ENCODE measurements at regions not wholly inside any gene's neighbourhood (a gene's known extent, or its start where the extent isn't known, plus 50 kb on each side); places are given as distances from the start of the nearest gene placed in this dataset.

GRCh38 chr15:85312929-85313331, 67.5 kb upstream of the AKAP13 start:
- Histone ChIP-seq H3K27ac (no peak overlapping the region), H3K4me1 (ENCODE audit: control insufficient read depth in 1 of 2, low read depth in 2 of 2) (no peaks in the 10 kb centered on the region), H3K9me3 (no peaks in the 10 kb centered on the region), H3K36me3 (no peaks in the 10 kb centered on the region), H3K27me3 (replicated peaks; ENCODE audit: insufficient read depth) (no peaks in the 10 kb centered on the region), H3K4me3 (no peak overlapping the region)
- TF ChIP-seq CTCF (IDR thresholded peaks at IDR 0.05) = no peak
- ATAC-seq (ENCODE audit: insufficient number of reproducible peaks, low FRiP score, low read depth) (no peak), DNase-seq (ENCODE audit: low spot score) (no peak)

- Histone ChIP-seq H3K27ac (no peak overlapping the region), H3K4me1 (ENCODE audit: control insufficient read depth in 1 of 2, low read depth in 2 of 2) (no peaks in the 10 kb centered on the region), H3K4me3 (no peak overlapping the region), H3K36me3 (no peaks in the 10 kb centered on the region), H3K9me3 (no peaks in the 10 kb centered on the region), H3K27me3 (replicated peaks; ENCODE audit: insufficient read depth) (no peaks in the 10 kb centered on the region)
- ATAC-seq (ENCODE audit: insufficient number of reproducible peaks, low FRiP score, low read depth) = no peak
- no peak for TF ChIP-seq CTCF (IDR thresholded peaks at IDR 0.05)
- no peak for DNase-seq (ENCODE audit: low spot score)
Measured at GRCh38 chr15:85313339-85313738, 67.1 kb upstream of the AKAP13 start.

- TF ChIP-seq CTCF (IDR thresholded peaks at IDR 0.05) = no peak
- Histone ChIP-seq H3K27me3 (replicated peaks; ENCODE audit: insufficient read depth) (no peaks in the 10 kb centered on the region), H3K4me1 (ENCODE audit: control insufficient read depth in 1 of 2, low read depth in 2 of 2) (no peaks in the 10 kb centered on the region), H3K9me3 (no peaks in the 10 kb centered on the region), H3K4me3 (no peak overlapping the region), H3K36me3 (no peaks in the 10 kb centered on the region), H3K27ac (no peak overlapping the region)
- ATAC-seq (ENCODE audit: insufficient number of reproducible peaks, low FRiP score, low read depth) (no peak), DNase-seq (ENCODE audit: low spot score) (no peak)
Measured at GRCh38 chr15:85314146-85314545, 66.3 kb upstream of the AKAP13 start.

GRCh38 chr15:85314633-85315032, 65.8 kb upstream of the AKAP13 start:
- no peak for TF ChIP-seq CTCF (IDR thresholded peaks at IDR 0.05)
- no peak for DNase-seq (ENCODE audit: low spot score)
- H3K9me3 ChIP-seq = no peaks in the 10 kb centered on the region
- no peak overlapping the region for H3K4me3 ChIP-seq
- no peaks in the 10 kb centered on the region for H3K4me1 ChIP-seq (ENCODE audit: control insufficient read depth in 1 of 2, low read depth in 2 of 2)
- H3K27me3 ChIP-seq (replicated peaks; ENCODE audit: insufficient read depth) = no peaks in the 10 kb centered on the region
- ATAC-seq (ENCODE audit: insufficient number of reproducible peaks, low FRiP score, low read depth) = no peak
- no peak overlapping the region for H3K27ac ChIP-seq
- H3K36me3 ChIP-seq = no peaks in the 10 kb centered on the region

GRCh38 chr15:85316244-85316934, 64.0 kb upstream of the AKAP13 start:
- no peaks in the 10 kb centered on the region for H3K9me3 ChIP-seq
- no peak for TF ChIP-seq CTCF (IDR thresholded peaks at IDR 0.05)
- no peaks in the 10 kb centered on the region for H3K36me3 ChIP-seq
- no peaks in the 10 kb centered on the region for H3K27me3 ChIP-seq (replicated peaks; ENCODE audit: insufficient read depth)
- H3K4me1 ChIP-seq (ENCODE audit: control insufficient read depth in 1 of 2, low read depth in 2 of 2) = no peaks in the 10 kb centered on the region
- no peak overlapping the region for H3K4me3 ChIP-seq
- no peak for ATAC-seq (ENCODE audit: insufficient number of reproducible peaks, low FRiP score, low read depth)
- H3K27ac ChIP-seq = no peak overlapping the region
- no peak for DNase-seq (ENCODE audit: low spot score)

Measured in thoracic aorta (tissue), 2 donors.